GM12878 (cell line): ENCODE measurements at regions not wholly inside any gene's neighbourhood (a gene's known extent, or its start where the extent isn't known, plus 50 kb on each side); places are given as distances from the start of the nearest gene placed in this dataset.

Experiments used
- ATAC-seq: fragments of 200-7000 bp; cut with Tn5 transposase; 3 replicates; pipeline ENCODE4 v1.9.1; 2020; ENCODE audit warnings: mild to moderate bottlenecking, moderate library complexity
- BruUV-seq: library from RNA; stranded (reverse); fragments of 400-500 nt; replicated peaks from 2 replicates; lab custom pipeline; 2021; lab: Mats Ljungman, UMichigan
- CTCF ChIA-PET: fragments of 300-600 bp; sonication (Branson Sonifier 250); formaldehyde crosslinking; extraction: SDS; loops from one replicate; lab custom pipeline; 2021; ENCODE audit warnings: inconsistent platforms; lab: Yijun Ruan, JAX
- POLR2A ChIA-PET: fragments of 350-600 bp; formaldehyde crosslinking; extraction: SDS; loops from one replicate; lab custom pipeline; 2021; ENCODE audit warnings: inconsistent platforms; lab: Charles Lee
- RAD21 ChIA-PET: fragments of 300-600 bp; sonication (Branson Sonifier 250); formaldehyde crosslinking; loops from one replicate; lab custom pipeline; 2023; ENCODE audit warnings: antibody characterized with exemption; ENCODE audit not compliant: unreplicated experiment; lab: Charles Lee
- SMC1A ChIA-PET: fragments of 300-600 bp; sonication (Branson Sonifier 250); formaldehyde crosslinking; loops from one replicate; lab custom pipeline; 2023; ENCODE audit not compliant: unreplicated experiment, uncharacterized antibody; lab: Charles Lee
- DNase-seq: peaks from one replicate; pipeline ENCODE4 v3.0.0-alpha.2; 2011; ENCODE audit warnings: low read depth, low spot score
- FAIRE-seq: peaks from 3 replicates; lab custom pipeline; 2011; peaks lifted over from hg19 to GRCh38; lab: Jason Lieb, UNC
- H2AFZ ChIP-seq: 2 replicates; pipeline ENCODE4 v1.6.0; 2011; ENCODE audit warnings: low read depth, low read length, control low read depth; ENCODE audit not compliant: control insufficient read depth
- H3K27ac ChIP-seq: 2 replicates; pipeline ENCODE4 v1.5.1; 2011; ENCODE audit warnings: control low read depth; ENCODE audit not compliant: control insufficient read depth, insufficient read depth
- H3K27me3 ChIP-seq, 2 experiments: replicated peaks in 1 of 2; 2 replicates each; pipeline versions ENCODE4 v1.6.0 to v1.6.1; 2011; ENCODE audit warnings: low read length in 1 of 2; ENCODE audit not compliant: control insufficient read depth in 2 of 2, insufficient read depth in 2 of 2
- H3K36me3 ChIP-seq, 2 experiments: 2 replicates each; pipeline ENCODE4 v1.5.1; 2011; ENCODE audit warnings: low read length in 1 of 2; ENCODE audit not compliant: control insufficient read depth in 2 of 2, insufficient read depth in 2 of 2
- H3K4me1 ChIP-seq: 2 replicates; pipeline ENCODE4 v1.6.1; 2011; ENCODE audit warnings: mild to moderate bottlenecking, low read length, moderate library complexity, mixed read lengths; ENCODE audit not compliant: control insufficient read depth, insufficient read depth
- H3K4me2 ChIP-seq: 2 replicates; pipeline ENCODE4 v1.6.0; 2011; ENCODE audit warnings: control low read depth; ENCODE audit not compliant: control insufficient read depth, insufficient read depth
- H3K4me3 ChIP-seq: fragments of 200-600 bp; sonication (generic); 2 replicates; pipeline ENCODE4 v1.5.1; 2016
- H3K79me2 ChIP-seq: 2 replicates; pipeline ENCODE4 v1.6.0; 2011; ENCODE audit warnings: low read length; ENCODE audit not compliant: control insufficient read depth, insufficient read depth
- H3K9ac ChIP-seq: 2 replicates; pipeline ENCODE4 v1.8.0; 2011; ENCODE audit warnings: low read length, control low read depth, mixed read lengths; ENCODE audit not compliant: control insufficient read depth, insufficient read depth
- H3K9me3 ChIP-seq: replicated peaks from 3 replicates; pipeline ENCODE4 v1.5.1; 2011; ENCODE audit warnings: mild to moderate bottlenecking, low read length; ENCODE audit not compliant: control insufficient read depth, insufficient read depth
- H4K20me1 ChIP-seq: 2 replicates; pipeline ENCODE4 v1.6.0; 2011; ENCODE audit not compliant: control insufficient read depth, insufficient read depth
- BCL11A ChIP-seq: IDR thresholded peaks from 2 replicates; pipeline ENCODE4 v1.6.1; 2011; ENCODE audit warnings: low read depth, low read length
- EZH2 ChIP-seq: IDR thresholded peaks from 2 replicates; pipeline ENCODE4 v1.6.1; 2012; ENCODE audit warnings: low read depth, mild to moderate bottlenecking, control low read depth, inconsistent platforms, low read length, borderline replicate concordance; ENCODE audit not compliant: control insufficient read depth
- IKZF1 ChIP-seq: fragments of 450-650 bp; conservative IDR thresholded peaks from 2 replicates; pipeline ENCODE4 v1.6.1; 2017; ENCODE audit warnings: antibody characterized with exemption, mild to moderate bottlenecking
- JUNB ChIP-seq: IDR thresholded peaks from 2 replicates; pipeline ENCODE4 v1.6.1; 2016; ENCODE audit warnings: antibody characterized with exemption, mild to moderate bottlenecking
- KAT2A ChIP-seq: conservative IDR thresholded peaks from 2 replicates; pipeline ENCODE4 v1.6.1; 2011; ENCODE audit warnings: low read depth, low read length; ENCODE audit not compliant: control insufficient read depth
- POLR2AphosphoS5 ChIP-seq: IDR thresholded peaks from 2 replicates; pipeline ENCODE4 v1.6.1; 2011; ENCODE audit warnings: mild to moderate bottlenecking, low read length, inconsistent platforms
- RCOR1 ChIP-seq: conservative IDR thresholded peaks from 2 replicates; pipeline ENCODE4 v1.6.1; 2012; ENCODE audit warnings: low read depth, low read length, improper control_type of control experiment
- RFX5 ChIP-seq: IDR thresholded peaks from 2 replicates; pipeline ENCODE4 v1.6.1; 2011; ENCODE audit warnings: low read depth, low read length, improper control_type of control experiment
- ZBED1 ChIP-seq: IDR thresholded peaks from 2 replicates; pipeline ENCODE4 v1.6.1; 2016; ENCODE audit warnings: borderline replicate concordance
- ZNF217 ChIP-seq: fragments of 450-650 bp; IDR thresholded peaks from 2 replicates; pipeline ENCODE4 v1.6.1; 2017; ENCODE audit warnings: antibody characterized with exemption, mild to moderate bottlenecking
- ZNF384 ChIP-seq: IDR thresholded peaks from 2 replicates; pipeline ENCODE4 v1.6.1; 2012; ENCODE audit warnings: low read depth, mild to moderate bottlenecking, low read length, improper control_type of control experiment, borderline replicate concordance
- in situ Hi-C: fragments of 300-500 bp; cut with MboI; formaldehyde crosslinking; loops from 9 replicates; pipeline ENCODE4 v1.14.3; 2018; ENCODE audit warnings: mixed read lengths
- intact Hi-C: fragments of 100-400 bp; cut with micrococcal nuclease; formaldehyde crosslinking; loops from one replicate; pipeline ENCODE4 v1.14.2; 2022; ENCODE audit not compliant: unreplicated experiment
- TF ChIP-seq, protein P1 (sequence below): fragments of 450-650 bp; IDR thresholded peaks from 2 replicates; pipeline ENCODE4 v1.6.1; 2014; ENCODE audit warnings: mild to moderate bottlenecking
- TF ChIP-seq, protein P2 (sequence below): fragments of 450-650 bp; IDR thresholded peaks from 2 replicates; pipeline ENCODE4 v1.6.1; 2016; ENCODE audit warnings: mild to moderate bottlenecking
- TF ChIP-seq, protein P3 (sequence below): IDR thresholded peaks from 2 replicates; pipeline ENCODE4 v1.6.1; 2012; ENCODE audit warnings: mild to moderate bottlenecking, low read depth, low read length
- TF ChIP-seq, protein P4 (sequence below): fragments of 450-650 bp; IDR thresholded peaks from 2 replicates; pipeline ENCODE4 v1.6.1; 2017; ENCODE audit warnings: mild to moderate bottlenecking

DNA sequence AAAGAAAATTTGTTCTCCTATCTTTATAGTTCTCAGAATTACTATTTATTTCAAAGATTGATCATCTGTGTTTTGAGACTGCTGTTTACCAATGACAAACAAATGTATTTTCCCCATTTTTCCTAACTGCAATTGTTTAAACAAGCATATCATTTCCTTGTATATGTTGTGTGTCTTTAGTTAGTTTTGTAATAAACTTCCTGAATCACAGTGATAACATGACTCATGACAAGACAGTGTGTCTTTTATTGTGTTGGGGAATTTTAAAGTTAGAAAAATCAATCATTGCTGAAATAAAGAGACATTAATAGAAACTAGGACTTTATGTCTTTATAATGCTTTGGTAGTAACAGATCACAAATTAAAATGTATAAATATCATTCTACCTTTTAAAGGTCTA lies 348.5 kb downstream of the KCNJ2 start:
- no peaks in the 10 kb centered on the region for H3K27me3 ChIP-seq
- FAIRE-seq (no peak), DNase-seq (no peak), ATAC-seq (no peak)
- H3K9ac ChIP-seq = no peak overlapping the region
- no peak overlapping the region for H3K27ac ChIP-seq
- intact Hi-C loops (no loop called here), in situ Hi-C loops (no loop called here)
- SMC1A ChIA-PET = no interaction called here
- H3K4me2 ChIP-seq = no peak overlapping the region
- H3K36me3 ChIP-seq = no peaks in the 10 kb centered on the region
- CTCF ChIA-PET = no interaction called here
- H4K20me1 ChIP-seq = no peaks in the 10 kb centered on the region
- no peak overlapping the region for H2AFZ ChIP-seq
- RAD21 ChIA-PET = interaction anchor here (1.1 kb wide), 1 partner anchor 308 kb away, joined by 3 read pairs; no protein-coding TSS in a partner anchor
- BruUV-seq = no TSS peak
- POLR2A ChIA-PET = no interaction called here
- no peaks in the 10 kb centered on the region for H3K4me1 ChIP-seq
- no peaks in the 10 kb centered on the region for H3K9me3 ChIP-seq
- H3K4me3 ChIP-seq = no peak overlapping the region
- no peaks in the 10 kb centered on the region for H3K79me2 ChIP-seq
- TF ChIP-seq POLR2AphosphoS5 (no peak), RCOR1 (no peak), EZH2 (no peak), RFX5 (no peak), BCL11A (no peak), JUNB (no peak), ZNF384 (no peak), ZBED1 (no peak), IKZF1 (no peak), KAT2A (no peak), ZNF217 (no peak)
- TF ChIP-seq, protein P1, sequence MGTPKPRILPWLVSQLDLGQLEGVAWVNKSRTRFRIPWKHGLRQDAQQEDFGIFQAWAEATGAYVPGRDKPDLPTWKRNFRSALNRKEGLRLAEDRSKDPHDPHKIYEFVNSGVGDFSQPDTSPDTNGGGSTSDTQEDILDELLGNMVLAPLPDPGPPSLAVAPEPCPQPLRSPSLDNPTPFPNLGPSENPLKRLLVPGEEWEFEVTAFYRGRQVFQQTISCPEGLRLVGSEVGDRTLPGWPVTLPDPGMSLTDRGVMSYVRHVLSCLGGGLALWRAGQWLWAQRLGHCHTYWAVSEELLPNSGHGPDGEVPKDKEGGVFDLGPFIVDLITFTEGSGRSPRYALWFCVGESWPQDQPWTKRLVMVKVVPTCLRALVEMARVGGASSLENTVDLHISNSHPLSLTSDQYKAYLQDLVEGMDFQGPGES = no peak
- TF ChIP-seq, protein P2, sequence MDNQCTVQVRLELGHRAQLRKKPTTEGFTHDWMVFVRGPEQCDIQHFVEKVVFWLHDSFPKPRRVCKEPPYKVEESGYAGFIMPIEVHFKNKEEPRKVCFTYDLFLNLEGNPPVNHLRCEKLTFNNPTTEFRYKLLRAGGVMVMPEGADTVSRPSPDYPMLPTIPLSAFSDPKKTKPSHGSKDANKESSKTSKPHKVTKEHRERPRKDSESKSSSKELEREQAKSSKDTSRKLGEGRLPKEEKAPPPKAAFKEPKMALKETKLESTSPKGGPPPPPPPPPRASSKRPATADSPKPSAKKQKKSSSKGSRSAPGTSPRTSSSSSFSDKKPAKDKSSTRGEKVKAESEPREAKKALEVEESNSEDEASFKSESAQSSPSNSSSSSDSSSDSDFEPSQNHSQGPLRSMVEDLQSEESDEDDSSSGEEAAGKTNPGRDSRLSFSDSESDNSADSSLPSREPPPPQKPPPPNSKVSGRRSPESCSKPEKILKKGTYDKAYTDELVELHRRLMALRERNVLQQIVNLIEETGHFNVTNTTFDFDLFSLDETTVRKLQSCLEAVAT = no peak
- TF ChIP-seq, protein P3, sequence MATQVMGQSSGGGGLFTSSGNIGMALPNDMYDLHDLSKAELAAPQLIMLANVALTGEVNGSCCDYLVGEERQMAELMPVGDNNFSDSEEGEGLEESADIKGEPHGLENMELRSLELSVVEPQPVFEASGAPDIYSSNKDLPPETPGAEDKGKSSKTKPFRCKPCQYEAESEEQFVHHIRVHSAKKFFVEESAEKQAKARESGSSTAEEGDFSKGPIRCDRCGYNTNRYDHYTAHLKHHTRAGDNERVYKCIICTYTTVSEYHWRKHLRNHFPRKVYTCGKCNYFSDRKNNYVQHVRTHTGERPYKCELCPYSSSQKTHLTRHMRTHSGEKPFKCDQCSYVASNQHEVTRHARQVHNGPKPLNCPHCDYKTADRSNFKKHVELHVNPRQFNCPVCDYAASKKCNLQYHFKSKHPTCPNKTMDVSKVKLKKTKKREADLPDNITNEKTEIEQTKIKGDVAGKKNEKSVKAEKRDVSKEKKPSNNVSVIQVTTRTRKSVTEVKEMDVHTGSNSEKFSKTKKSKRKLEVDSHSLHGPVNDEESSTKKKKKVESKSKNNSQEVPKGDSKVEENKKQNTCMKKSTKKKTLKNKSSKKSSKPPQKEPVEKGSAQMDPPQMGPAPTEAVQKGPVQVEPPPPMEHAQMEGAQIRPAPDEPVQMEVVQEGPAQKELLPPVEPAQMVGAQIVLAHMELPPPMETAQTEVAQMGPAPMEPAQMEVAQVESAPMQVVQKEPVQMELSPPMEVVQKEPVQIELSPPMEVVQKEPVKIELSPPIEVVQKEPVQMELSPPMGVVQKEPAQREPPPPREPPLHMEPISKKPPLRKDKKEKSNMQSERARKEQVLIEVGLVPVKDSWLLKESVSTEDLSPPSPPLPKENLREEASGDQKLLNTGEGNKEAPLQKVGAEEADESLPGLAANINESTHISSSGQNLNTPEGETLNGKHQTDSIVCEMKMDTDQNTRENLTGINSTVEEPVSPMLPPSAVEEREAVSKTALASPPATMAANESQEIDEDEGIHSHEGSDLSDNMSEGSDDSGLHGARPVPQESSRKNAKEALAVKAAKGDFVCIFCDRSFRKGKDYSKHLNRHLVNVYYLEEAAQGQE = no peak
- TF ChIP-seq, protein P4, sequence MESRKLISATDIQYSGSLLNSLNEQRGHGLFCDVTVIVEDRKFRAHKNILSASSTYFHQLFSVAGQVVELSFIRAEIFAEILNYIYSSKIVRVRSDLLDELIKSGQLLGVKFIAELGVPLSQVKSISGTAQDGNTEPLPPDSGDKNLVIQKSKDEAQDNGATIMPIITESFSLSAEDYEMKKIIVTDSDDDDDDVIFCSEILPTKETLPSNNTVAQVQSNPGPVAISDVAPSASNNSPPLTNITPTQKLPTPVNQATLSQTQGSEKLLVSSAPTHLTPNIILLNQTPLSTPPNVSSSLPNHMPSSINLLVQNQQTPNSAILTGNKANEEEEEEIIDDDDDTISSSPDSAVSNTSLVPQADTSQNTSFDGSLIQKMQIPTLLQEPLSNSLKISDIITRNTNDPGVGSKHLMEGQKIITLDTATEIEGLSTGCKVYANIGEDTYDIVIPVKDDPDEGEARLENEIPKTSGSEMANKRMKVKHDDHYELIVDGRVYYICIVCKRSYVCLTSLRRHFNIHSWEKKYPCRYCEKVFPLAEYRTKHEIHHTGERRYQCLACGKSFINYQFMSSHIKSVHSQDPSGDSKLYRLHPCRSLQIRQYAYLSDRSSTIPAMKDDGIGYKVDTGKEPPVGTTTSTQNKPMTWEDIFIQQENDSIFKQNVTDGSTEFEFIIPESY = no peak
